GM18517 (cell line): ENCODE measurements at regions not wholly inside any gene's neighbourhood (a gene's known extent, or its start where the extent isn't known, plus 50 kb on each side); places are given as distances from the start of the nearest gene placed in this dataset.
A peak's percentile ranks its signal among the peaks of the same experiment; 100 is the strongest.
"Not testable (repeated sequence)": the region's sequence is repeated elsewhere in the genome, so short reads cannot be mapped to it uniquely, and the experiment has no call there.

Source experiments
- ATAC-seq: cut with Tn5 transposase; IDR thresholded peaks from one replicate; pipeline ENCODE4 v1.9.1; 2021; ENCODE audit warnings: mild to moderate bottlenecking, moderate library complexity; ENCODE audit not compliant: unreplicated experiment

GRCh38 chr11:122209619-122210366 lies 93.8 kb upstream of the BLID start:
- ATAC-seq = no peak

GRCh38 chr11:122207921-122208764 lies 92.1 kb upstream of the BLID start:
- ATAC-seq = no peak

GRCh38 chr11:122207505-122207904 lies 91.5 kb upstream of the BLID start:
- no peak for ATAC-seq

GRCh38 chr11:122205036-122205435 lies 89.0 kb upstream of the BLID start:
- no peak for ATAC-seq

GRCh38 chr11:122204206-122204605 lies 88.2 kb upstream of the BLID start:
- ATAC-seq = no peak

GRCh38 chr11:122202951-122203456 lies 87.0 kb upstream of the BLID start:
- peak; percentile 55 for ATAC-seq

- ATAC-seq = no peak
These were observed 86.3 kb upstream of the BLID start for GRCh38 chr11:122202161-122202950.

GRCh38 chr11:122201106-122201505 lies 85.1 kb upstream of the BLID start:
- ATAC-seq = no peak

- no peak for ATAC-seq
These were observed 83.6 kb upstream of the BLID start for GRCh38 chr11:122199661-122200060.

- no peak for ATAC-seq
These were observed 82.4 kb upstream of the BLID start for GRCh38 chr11:122198291-122198983.

GRCh38 chr11:122197066-122197987 lies 81.3 kb upstream of the BLID start:
- ATAC-seq = no peak

GRCh38 chr11:122195790-122196189 lies 79.8 kb upstream of the BLID start:
- ATAC-seq = no peak

GRCh38 chr11:122193881-122194480 lies 78.0 kb upstream of the BLID start:
- not testable (repeated sequence) for ATAC-seq

- ATAC-seq = no peak
These were observed 77.4 kb upstream of the BLID start for GRCh38 chr11:122193457-122193856.

GRCh38 chr11:122192634-122193255 lies 76.7 kb upstream of the BLID start:
- no peak for ATAC-seq

- ATAC-seq = no peak
These were observed 74.8 kb upstream of the BLID start for GRCh38 chr11:122190768-122191167.

- no peak for ATAC-seq
These were observed 73.2 kb upstream of the BLID start for GRCh38 chr11:122189229-122189628.

- ATAC-seq = no peak
These were observed 71.6 kb upstream of the BLID start for GRCh38 chr11:122187373-122188165.
